GM12878 (cell line): ENCODE measurements at regions not wholly inside any gene's neighbourhood (a gene's known extent, or its start where the extent isn't known, plus 50 kb on each side); places are given as distances from the start of the nearest gene placed in this dataset.
A peak's percentile ranks its signal among the peaks of the same experiment; 100 is the strongest.

Source experiments
- ATAC-seq: fragments of 200-7000 bp; cut with Tn5 transposase; 3 replicates; pipeline ENCODE4 v1.9.1; 2020; ENCODE audit warnings: mild to moderate bottlenecking, moderate library complexity
- BruUV-seq: library from RNA; stranded (reverse); fragments of 400-500 nt; replicated peaks from 2 replicates; lab custom pipeline; 2021; lab: Mats Ljungman, UMichigan
- CTCF ChIA-PET: fragments of 300-600 bp; sonication (Branson Sonifier 250); formaldehyde crosslinking; extraction: SDS; loops from one replicate; lab custom pipeline; 2021; ENCODE audit warnings: inconsistent platforms; lab: Yijun Ruan, JAX
- POLR2A ChIA-PET: fragments of 350-600 bp; formaldehyde crosslinking; extraction: SDS; loops from one replicate; lab custom pipeline; 2021; ENCODE audit warnings: inconsistent platforms; lab: Charles Lee
- RAD21 ChIA-PET: fragments of 300-600 bp; sonication (Branson Sonifier 250); formaldehyde crosslinking; loops from one replicate; lab custom pipeline; 2023; ENCODE audit warnings: antibody characterized with exemption; ENCODE audit not compliant: unreplicated experiment; lab: Charles Lee
- SMC1A ChIA-PET: fragments of 300-600 bp; sonication (Branson Sonifier 250); formaldehyde crosslinking; loops from one replicate; lab custom pipeline; 2023; ENCODE audit not compliant: unreplicated experiment, uncharacterized antibody; lab: Charles Lee
- DNase-seq: peaks from one replicate; pipeline ENCODE4 v3.0.0-alpha.2; 2011; ENCODE audit warnings: low read depth, low spot score
- FAIRE-seq: peaks from 3 replicates; lab custom pipeline; 2011; peaks lifted over from hg19 to GRCh38; lab: Jason Lieb, UNC
- H2AFZ ChIP-seq: 2 replicates; pipeline ENCODE4 v1.6.0; 2011; ENCODE audit warnings: low read depth, low read length, control low read depth; ENCODE audit not compliant: control insufficient read depth
- H3K27ac ChIP-seq: 2 replicates; pipeline ENCODE4 v1.5.1; 2011; ENCODE audit warnings: control low read depth; ENCODE audit not compliant: control insufficient read depth, insufficient read depth
- H3K27me3 ChIP-seq, 2 experiments: replicated peaks in 1 of 2; 2 replicates each; pipeline versions ENCODE4 v1.6.0 to v1.6.1; 2011; ENCODE audit warnings: low read length in 1 of 2; ENCODE audit not compliant: control insufficient read depth in 2 of 2, insufficient read depth in 2 of 2
- H3K36me3 ChIP-seq, 2 experiments: 2 replicates each; pipeline ENCODE4 v1.5.1; 2011; ENCODE audit warnings: low read length in 1 of 2; ENCODE audit not compliant: control insufficient read depth in 2 of 2, insufficient read depth in 2 of 2
- H3K4me1 ChIP-seq: 2 replicates; pipeline ENCODE4 v1.6.1; 2011; ENCODE audit warnings: mild to moderate bottlenecking, low read length, moderate library complexity, mixed read lengths; ENCODE audit not compliant: control insufficient read depth, insufficient read depth
- H3K4me2 ChIP-seq: 2 replicates; pipeline ENCODE4 v1.6.0; 2011; ENCODE audit warnings: control low read depth; ENCODE audit not compliant: control insufficient read depth, insufficient read depth
- H3K4me3 ChIP-seq: fragments of 200-600 bp; sonication (generic); 2 replicates; pipeline ENCODE4 v1.5.1; 2016
- H3K79me2 ChIP-seq: 2 replicates; pipeline ENCODE4 v1.6.0; 2011; ENCODE audit warnings: low read length; ENCODE audit not compliant: control insufficient read depth, insufficient read depth
- H3K9ac ChIP-seq: 2 replicates; pipeline ENCODE4 v1.8.0; 2011; ENCODE audit warnings: low read length, control low read depth, mixed read lengths; ENCODE audit not compliant: control insufficient read depth, insufficient read depth
- H3K9me3 ChIP-seq: replicated peaks from 3 replicates; pipeline ENCODE4 v1.5.1; 2011; ENCODE audit warnings: mild to moderate bottlenecking, low read length; ENCODE audit not compliant: control insufficient read depth, insufficient read depth
- H4K20me1 ChIP-seq: 2 replicates; pipeline ENCODE4 v1.6.0; 2011; ENCODE audit not compliant: control insufficient read depth, insufficient read depth
- EED ChIP-seq: sonication (generic); IDR thresholded peaks from 2 replicates; pipeline ENCODE4 v1.6.1; 2016; ENCODE audit warnings: antibody characterized with exemption, low read depth
- FOS ChIP-seq: IDR thresholded peaks from 3 replicates; pipeline ENCODE4 v1.6.1; 2011; ENCODE audit warnings: borderline replicate concordance; ENCODE audit not compliant: insufficient read length; ENCODE audit errors: extremely low read depth
- MYC ChIP-seq: IDR thresholded peaks from 2 replicates; pipeline ENCODE4 v1.6.1; 2011; ENCODE audit warnings: mild to moderate bottlenecking, low read length, moderate library complexity, inconsistent platforms; ENCODE audit not compliant: insufficient read depth, insufficient replicate concordance, insufficient read length, severe bottlenecking
- RAD21 ChIP-seq: IDR thresholded peaks from 2 replicates; pipeline ENCODE4 v1.6.1; 2011; ENCODE audit warnings: mild to moderate bottlenecking, low read depth, low read length, moderate library complexity; ENCODE audit not compliant: insufficient read depth
- SMC3 ChIP-seq: IDR thresholded peaks from 2 replicates; pipeline ENCODE4 v1.6.1; 2011; ENCODE audit warnings: low read length, improper control_type of control experiment, borderline replicate concordance
- SUPT20H ChIP-seq: IDR thresholded peaks from 2 replicates; pipeline ENCODE4 v1.6.1; 2011; ENCODE audit warnings: low read depth, mild to moderate bottlenecking, low read length, moderate library complexity, borderline replicate concordance; ENCODE audit not compliant: control insufficient read depth
- TCF3 ChIP-seq: IDR thresholded peaks from 2 replicates; pipeline ENCODE4 v1.6.1; 2012; ENCODE audit warnings: low read depth, mild to moderate bottlenecking, low read length, borderline replicate concordance; ENCODE audit not compliant: insufficient read depth
- WGBS: methylation state at CpG from one replicate; pipeline ENCODE4 v1.1.6; 2016; ENCODE audit warnings: low lambda C conversion rate; ENCODE audit not compliant: insufficient replicate concordance, insufficient coverage; ENCODE audit errors: missing lambda C conversion rate; 5-methylcytosine and 5-hydroxymethylcytosine counted together
- in situ Hi-C: fragments of 300-500 bp; cut with MboI; formaldehyde crosslinking; loops from 9 replicates; pipeline ENCODE4 v1.14.3; 2018; ENCODE audit warnings: mixed read lengths
- intact Hi-C: fragments of 100-400 bp; cut with micrococcal nuclease; formaldehyde crosslinking; loops from one replicate; pipeline ENCODE4 v1.14.2; 2022; ENCODE audit not compliant: unreplicated experiment
- TF ChIP-seq, protein P1 (sequence below): IDR thresholded peaks from 2 replicates; pipeline ENCODE4 v1.6.1; 2012; ENCODE audit warnings: low read depth, low read length, improper control_type of control experiment
- TF ChIP-seq, protein P2 (sequence below), 3 experiments: IDR thresholded peaks in 2 of 3; conservative IDR thresholded peaks in 1 of 3; 2 replicates each; pipeline ENCODE4 v1.5.1; 2011; ENCODE audit warnings: low read depth in 3 of 3, low read length in 3 of 3, mild to moderate bottlenecking in 3 of 3, control low read depth in 2 of 3, moderate library complexity in 2 of 3, inconsistent platforms in 1 of 3, mixed read lengths in 1 of 3; ENCODE audit not compliant: control insufficient read depth in 2 of 3, insufficient read depth in 1 of 3; ENCODE audit errors: extremely low read depth in 1 of 3

DNA sequence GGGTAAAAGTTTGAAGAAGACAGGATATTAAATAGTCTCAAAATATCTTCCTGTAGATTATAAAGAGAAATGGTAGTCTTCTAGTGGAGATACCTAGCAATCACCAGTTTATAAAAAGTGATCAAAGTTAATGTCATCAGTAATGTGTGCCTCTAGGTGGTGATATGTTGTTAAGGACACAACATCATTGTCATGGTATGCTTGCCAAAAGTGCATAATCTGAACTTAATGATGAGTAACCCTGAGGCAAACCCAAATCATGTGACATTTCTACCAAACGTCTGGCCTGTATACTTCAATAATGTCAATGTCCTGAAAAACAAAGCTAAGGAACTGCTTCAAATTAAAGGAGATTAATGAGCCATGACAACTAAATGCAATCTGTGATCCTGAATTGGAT is 214.7 kb downstream of the PHLDA1 start:
- intact Hi-C loops: loop anchor here (2.0 to 5.0 kb wide), 2 partner anchors 214 to 290 kb away; partner anchors contain the start of gene PHLDA1
- Histone ChIP-seq H3K9me3 (no peaks in the 10 kb centered on the region), H2AFZ (no peak overlapping the region), H3K4me3 (no peak overlapping the region), H3K27me3 (no peaks in the 10 kb centered on the region), H3K36me3 (no peaks in the 10 kb centered on the region), H3K27ac (no peak overlapping the region), H4K20me1 (no peaks in the 10 kb centered on the region), H3K79me2 (no peaks in the 10 kb centered on the region), H3K4me1 (peaks cover 4% of the 10 kb centered on the region; the same call in 1 of the 2 replicates), H3K9ac (no peak overlapping the region), H3K4me2 (no peak overlapping the region)
- ChIA-PET CTCF (interaction anchor here (0.7 to 4.1 kb wide), 14 partner anchors 12 to 530 kb away, joined by 3 to 43 read pairs (median 6); partner anchors contain the start of gene PHLDA1), POLR2A (interaction anchor here (1.0 kb wide), 1 partner anchor 216 kb away, joined by 3 read pairs; no protein-coding TSS in a partner anchor), RAD21 (interaction anchor here (1.1 to 6.6 kb wide), 4 partner anchors 215 to 289 kb away, joined by 3 to 61 read pairs (median 14); partner anchors contain the start of gene PHLDA1), SMC1A (interaction anchor here (0.7 to 5.6 kb wide), 18 partner anchors 13 to 309 kb away, joined by 3 to 47 read pairs (median 4); partner anchors contain the start of gene PHLDA1)
- DNase-seq (peak; percentile 5), FAIRE-seq (peak; percentile 18), ATAC-seq (peak; percentile 68)
- WGBS: 41% methylated on average over 1 of the region's 1 CpG
- TF ChIP-seq, protein P1, sequence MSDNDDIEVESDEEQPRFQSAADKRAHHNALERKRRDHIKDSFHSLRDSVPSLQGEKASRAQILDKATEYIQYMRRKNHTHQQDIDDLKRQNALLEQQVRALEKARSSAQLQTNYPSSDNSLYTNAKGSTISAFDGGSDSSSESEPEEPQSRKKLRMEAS: no peak
- TF ChIP-seq SUPT20H (no peak), TCF3 (no peak), MYC (no peak), FOS (no peak), EED (no peak), RAD21 (peak; percentile 33; the same call in 1 of the 2 replicates), SMC3 (peak; percentile 30; the same call in 1 of the 2 replicates)
- TF ChIP-seq, protein P2, sequence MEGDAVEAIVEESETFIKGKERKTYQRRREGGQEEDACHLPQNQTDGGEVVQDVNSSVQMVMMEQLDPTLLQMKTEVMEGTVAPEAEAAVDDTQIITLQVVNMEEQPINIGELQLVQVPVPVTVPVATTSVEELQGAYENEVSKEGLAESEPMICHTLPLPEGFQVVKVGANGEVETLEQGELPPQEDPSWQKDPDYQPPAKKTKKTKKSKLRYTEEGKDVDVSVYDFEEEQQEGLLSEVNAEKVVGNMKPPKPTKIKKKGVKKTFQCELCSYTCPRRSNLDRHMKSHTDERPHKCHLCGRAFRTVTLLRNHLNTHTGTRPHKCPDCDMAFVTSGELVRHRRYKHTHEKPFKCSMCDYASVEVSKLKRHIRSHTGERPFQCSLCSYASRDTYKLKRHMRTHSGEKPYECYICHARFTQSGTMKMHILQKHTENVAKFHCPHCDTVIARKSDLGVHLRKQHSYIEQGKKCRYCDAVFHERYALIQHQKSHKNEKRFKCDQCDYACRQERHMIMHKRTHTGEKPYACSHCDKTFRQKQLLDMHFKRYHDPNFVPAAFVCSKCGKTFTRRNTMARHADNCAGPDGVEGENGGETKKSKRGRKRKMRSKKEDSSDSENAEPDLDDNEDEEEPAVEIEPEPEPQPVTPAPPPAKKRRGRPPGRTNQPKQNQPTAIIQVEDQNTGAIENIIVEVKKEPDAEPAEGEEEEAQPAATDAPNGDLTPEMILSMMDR (IDR thresholded peaks at IDR 0.05 in 2 of 3, conservative IDR thresholded peaks at IDR 0.05 in 1 of 3; ENCODE audit: control insufficient read depth in 2 of 3, extremely low read depth in 1 of 3, insufficient read depth in 1 of 3, low read depth in 3 of 3, low read length in 3 of 3): peak in 2 of 3 experiments; percentile 3 to 44; a peak in 1 of 6 replicates
- no TSS peak for BruUV-seq
- in situ Hi-C loops: no loop called here
